ENCODE measurements at regions not wholly inside any gene's neighbourhood (a gene's known extent, or its start where the extent isn't known, plus 50 kb on each side); places are given as distances from the start of the nearest gene placed in this dataset.

- H3K27ac Mint-ChIP-seq = no peak overlapping the region
- peaks cover 60% of the 10 kb centered on the region for H3K4me1 Mint-ChIP-seq
- no peaks in the 10 kb centered on the region for H3K27me3 Mint-ChIP-seq (ENCODE audit: low read depth)
- no peak overlapping the region for H3K4me3 Mint-ChIP-seq
- ATAC-seq (no peak), DNase-seq (ENCODE audit: low spot score) (no peak)
- H3K36me3 Mint-ChIP-seq = no peaks in the 10 kb centered on the region
- ChIA-PET CTCF (interaction anchor here (1.0 to 4.8 kb wide), 9 partner anchors 9 to 229 kb away, joined by 3 to 54 read pairs (median 7); no protein-coding TSS in a partner anchor), POLR2A (no interaction called here)
- H3K9me3 Mint-ChIP-seq = no peaks in the 10 kb centered on the region
- no peak for TF ChIP-seq ESRRA (CRISPR knock-in tag; IDR thresholded peaks at IDR 0.05; ENCODE audit: borderline replicate concordance)
- peak; percentile 94 for TF ChIP-seq GABPB1 (CRISPR knock-in tag; IDR thresholded peaks at IDR 0.05)
These were observed 219.4 kb downstream of the MREG start for GRCh38 chr2:215793747-215794595.

GRCh38 chr2:215791481-215791937, 221.8 kb downstream of the MREG start:
- no peak overlapping the region for H3K4me3 Mint-ChIP-seq

More at GRCh38 chr2:215791481-215791937, 221.8 kb downstream of the MREG start:
- TF ChIP-seq E2F5 (CRISPR knock-in tag; IDR thresholded peaks at IDR 0.05) (no peak), ZNF425 (CRISPR knock-in tag; conservative IDR thresholded peaks at IDR 0.05) (no peak), FOXP1 (CRISPR knock-in tag; IDR thresholded peaks at IDR 0.05; ENCODE audit: borderline replicate concordance) (no peak), FOXP4 (CRISPR knock-in tag; IDR thresholded peaks at IDR 0.05) (no peak), NR1H2 (CRISPR knock-in tag; IDR thresholded peaks at IDR 0.05) (no peak), E2F1 (CRISPR knock-in tag; IDR thresholded peaks at IDR 0.05) (no peak), ATF3 (CRISPR knock-in tag; conservative IDR thresholded peaks at IDR 0.05) (no peak), ARID4B (CRISPR knock-in tag; IDR thresholded peaks at IDR 0.05; ENCODE audit: borderline replicate concordance) (no peak), USF1 (CRISPR knock-in tag; IDR thresholded peaks at IDR 0.05) (no peak), IRF2 (CRISPR knock-in tag; IDR thresholded peaks at IDR 0.05; ENCODE audit: borderline replicate concordance, low read depth) (no peak)
- Mint-ChIP-seq H3K4me1 (peaks cover 56% of the 10 kb centered on the region), H3K27ac (peak overlapping the region; percentile 23; the same call in 1 of the 2 replicates), H3K9me3 (no peaks in the 10 kb centered on the region), H3K27me3 (ENCODE audit: low read depth) (no peaks in the 10 kb centered on the region), H3K36me3 (no peaks in the 10 kb centered on the region)
- ATAC-seq = peak; percentile 12
- ChIA-PET CTCF (interaction anchor here (1.4 to 3.9 kb wide), 3 partner anchors 37 to 123 kb away, joined by 3 to 22 read pairs (median 3); no protein-coding TSS in a partner anchor), POLR2A (interaction anchor here (0.6 kb wide), 1 partner anchor 413 kb away, joined by 3 read pairs; no protein-coding TSS in a partner anchor)
- DNase-seq (ENCODE audit: low spot score) = no peak
